LoVo (cell line): ENCODE measurements at regions not wholly inside any gene's neighbourhood (a gene's known extent, or its start where the extent isn't known, plus 50 kb on each side); places are given as distances from the start of the nearest gene placed in this dataset.

Experiments
- DNase-seq: peaks from one replicate; pipeline ENCODE4 v3.0.0-alpha.2; 2016; ENCODE audit warnings: low spot score

GRCh38 chr7:67764289-67764688, 767.7 kb downstream of the TYW1 start:
- no peak for DNase-seq

- DNase-seq, result no peak
Measured at GRCh38 chr7:67765481-67766175, 769.0 kb downstream of the TYW1 start.

- DNase-seq, result no peak
Measured at GRCh38 chr7:67766906-67767410, 770.3 kb downstream of the TYW1 start.

- DNase-seq, result no peak
Measured at GRCh38 chr7:67771846-67772605, 775.4 kb downstream of the TYW1 start.

GRCh38 chr7:67773081-67773480, 776.4 kb downstream of the TYW1 start:
- no peak for DNase-seq

GRCh38 chr7:67777119-67777518, 780.5 kb downstream of the TYW1 start:
- DNase-seq, result no peak

GRCh38 chr7:67781841-67782240, 785.2 kb downstream of the TYW1 start:
- no peak for DNase-seq

GRCh38 chr7:67786021-67786420, 789.4 kb downstream of the TYW1 start:
- no peak for DNase-seq

GRCh38 chr7:67788669-67789068, 792.0 kb downstream of the TYW1 start:
- no peak for DNase-seq

- DNase-seq, result no peak
Measured at GRCh38 chr7:67791918-67792317, 795.3 kb downstream of the TYW1 start.

GRCh38 chr7:67794544-67794943, 797.9 kb downstream of the TYW1 start:
- DNase-seq, result no peak

- no peak for DNase-seq
Measured at GRCh38 chr7:67803789-67804188, 807.2 kb downstream of the TYW1 start.

GRCh38 chr7:67805921-67806471, 809.4 kb downstream of the TYW1 start:
- DNase-seq, result no peak

GRCh38 chr7:67807826-67808225, 811.2 kb downstream of the TYW1 start:
- no peak for DNase-seq

- no peak for DNase-seq
Measured at GRCh38 chr7:67809586-67809985, 813.0 kb downstream of the TYW1 start.

GRCh38 chr7:67813621-67814292, 817.1 kb downstream of the TYW1 start:
- no peak for DNase-seq

- no peak for DNase-seq
Measured at GRCh38 chr7:67817481-67817880, 820.8 kb downstream of the TYW1 start.

GRCh38 chr7:67821116-67821515, 824.5 kb downstream of the TYW1 start:
- DNase-seq, result no peak

GRCh38 chr7:67823345-67823744, 826.7 kb downstream of the TYW1 start:
- DNase-seq, result peak; percentile 54

GRCh38 chr7:67825356-67825755, 828.7 kb downstream of the TYW1 start:
- no peak for DNase-seq

- no peak for DNase-seq
Measured at GRCh38 chr7:67841896-67842295, 845.3 kb downstream of the TYW1 start.

- no peak for DNase-seq
Measured at GRCh38 chr7:67842571-67842970, 845.9 kb downstream of the TYW1 start.
